GM19468 (cell line): ENCODE measurements at regions not wholly inside any gene's neighbourhood (a gene's known extent, or its start where the extent isn't known, plus 50 kb on each side); places are given as distances from the start of the nearest gene placed in this dataset.

ENCODE experiments used
- ATAC-seq: cut with Tn5 transposase; IDR thresholded peaks from one replicate; pipeline ENCODE4 v1.9.1; 2021; ENCODE audit warnings: mild to moderate bottlenecking, moderate library complexity, moderate number of reproducible peaks; ENCODE audit not compliant: unreplicated experiment; ENCODE audit errors: extremely low read depth

DNA sequence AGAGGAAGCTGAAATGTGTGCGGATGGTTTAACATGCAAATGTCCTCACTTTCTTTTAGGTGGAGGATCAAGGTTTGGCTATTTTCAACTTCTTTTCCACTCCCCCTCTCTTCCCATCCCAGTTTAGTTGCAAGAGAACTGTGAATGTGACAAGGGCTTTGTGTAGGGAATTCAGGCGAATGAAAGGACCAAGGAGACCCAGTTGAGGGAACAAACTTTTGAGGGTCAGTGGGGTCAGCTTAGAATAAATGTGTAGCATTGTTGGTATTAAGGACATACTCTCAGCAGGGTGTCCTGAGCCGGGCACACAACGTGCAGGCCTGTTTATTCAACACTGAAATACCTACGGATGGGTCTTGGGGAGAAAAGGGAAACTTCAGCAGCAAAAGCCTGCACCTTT is 346.0 kb downstream of the PMP22 start:
- no peak for ATAC-seq

DNA sequence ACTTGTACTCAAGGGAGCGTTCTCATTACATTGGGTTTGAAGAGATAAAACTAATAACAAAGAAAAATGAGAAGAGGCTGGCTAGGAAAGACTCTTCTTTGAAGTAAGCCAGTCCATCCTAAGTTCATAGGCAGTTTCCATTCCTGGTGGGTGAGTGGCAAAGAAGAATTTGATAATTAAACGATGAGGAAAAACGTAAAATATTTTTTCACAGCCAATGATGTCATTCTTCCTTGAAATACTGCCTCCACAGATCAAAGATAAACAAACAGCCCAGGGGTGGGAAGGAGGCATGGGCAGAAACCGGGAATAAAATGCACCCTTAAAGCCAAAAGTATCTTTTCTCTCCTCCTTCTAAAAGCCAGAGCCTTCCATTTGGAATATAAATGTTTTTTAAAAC is 346.6 kb downstream of the PMP22 start:
- ATAC-seq = no peak

DNA sequence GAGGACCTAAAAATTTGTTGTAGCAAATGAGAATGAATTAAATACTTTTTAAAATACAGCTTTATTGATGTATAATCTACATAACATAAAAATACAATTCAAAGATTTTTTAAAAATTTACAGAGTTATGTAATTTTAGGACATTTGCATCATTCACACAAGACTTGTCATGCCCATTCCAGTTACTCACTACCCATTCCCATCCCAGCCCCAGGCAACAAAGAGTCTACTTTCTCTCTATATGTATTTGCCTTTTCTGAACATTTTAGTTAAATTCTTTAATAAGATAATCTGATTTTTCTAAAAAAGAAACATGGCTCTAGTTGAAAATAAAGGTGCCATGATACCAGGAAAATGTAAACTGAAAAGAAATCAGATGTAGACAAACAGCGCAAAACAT is 354.2 kb downstream of the PMP22 start:
- no peak for ATAC-seq

DNA sequence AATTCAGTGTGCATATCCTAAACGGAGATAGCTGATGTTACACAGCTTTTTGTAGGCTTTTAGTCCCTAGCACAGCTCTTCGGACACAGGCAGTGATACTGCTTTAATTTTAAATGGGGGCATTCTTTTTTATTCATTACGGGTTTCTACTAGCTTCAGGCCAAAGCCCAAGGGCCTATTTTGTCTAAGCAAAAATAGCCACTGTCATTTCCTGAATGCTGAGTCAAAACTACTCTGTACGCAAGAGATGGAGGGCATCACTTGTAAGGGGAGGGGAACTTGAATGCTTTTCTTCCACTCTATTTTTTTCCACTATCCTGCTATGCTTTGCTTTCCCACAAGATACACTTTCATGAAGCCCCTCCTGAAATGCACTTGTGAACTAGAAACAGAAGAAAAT is 360.7 kb downstream of the PMP22 start:
- ATAC-seq = no peak

DNA sequence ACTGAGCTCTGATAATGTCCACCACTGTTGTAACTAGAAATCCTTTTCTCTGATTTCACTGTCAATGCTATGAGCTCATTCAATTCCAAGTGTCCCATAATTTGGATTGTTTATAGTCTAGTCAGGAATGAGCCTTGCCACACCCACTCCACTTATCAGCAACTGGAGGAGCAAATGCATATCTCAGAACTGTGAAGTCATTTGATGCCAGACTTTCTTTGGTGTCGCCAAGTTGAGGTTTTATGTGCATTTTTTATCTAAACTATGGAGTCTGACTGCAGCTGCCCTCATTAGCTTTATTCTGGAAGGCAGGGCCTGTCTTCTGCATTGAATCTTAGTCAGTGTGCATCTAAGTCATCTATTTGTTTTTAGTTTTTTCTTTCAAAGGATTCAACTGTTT is 361.3 kb downstream of the PMP22 start:
- ATAC-seq = no peak

DNA sequence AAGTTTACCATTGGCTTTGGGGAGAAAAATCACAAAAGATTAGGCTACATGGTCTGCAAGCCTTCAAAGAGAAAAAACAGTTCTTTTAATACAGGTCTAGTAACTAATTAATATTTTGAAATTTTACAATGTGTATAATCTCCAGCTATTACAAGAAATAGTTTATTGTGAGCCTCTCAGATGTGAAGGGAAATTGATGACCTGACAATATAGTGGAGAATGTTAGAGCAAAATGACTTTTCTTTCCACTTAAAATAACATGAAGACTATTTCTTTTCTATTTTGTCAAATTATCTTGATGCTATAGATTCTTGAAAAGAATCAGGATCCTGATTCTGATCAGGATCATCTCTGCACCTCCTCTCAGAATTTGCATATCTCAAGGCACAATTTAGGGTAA is 362.3 kb downstream of the PMP22 start:
- no peak for ATAC-seq

DNA sequence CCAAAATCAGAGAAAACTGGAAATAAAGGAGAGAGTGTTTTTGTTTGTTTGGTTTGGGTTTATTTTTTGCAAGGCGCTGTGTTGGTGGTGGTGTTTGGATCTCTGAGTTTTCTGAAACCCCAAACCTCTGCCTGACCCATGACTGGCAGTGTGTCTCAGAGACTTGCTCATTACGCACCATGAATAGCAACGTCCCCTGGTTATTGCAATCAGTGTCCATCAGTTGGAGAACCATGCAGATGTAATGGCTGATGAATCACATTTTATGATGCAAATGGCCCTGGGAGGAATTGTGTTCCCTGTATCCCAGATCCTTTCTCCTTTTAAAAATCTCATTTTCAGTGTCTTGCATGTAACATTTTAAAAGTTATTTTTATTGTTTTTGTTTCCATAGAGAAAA is 362.8 kb downstream of the PMP22 start:
- ATAC-seq = no peak

DNA sequence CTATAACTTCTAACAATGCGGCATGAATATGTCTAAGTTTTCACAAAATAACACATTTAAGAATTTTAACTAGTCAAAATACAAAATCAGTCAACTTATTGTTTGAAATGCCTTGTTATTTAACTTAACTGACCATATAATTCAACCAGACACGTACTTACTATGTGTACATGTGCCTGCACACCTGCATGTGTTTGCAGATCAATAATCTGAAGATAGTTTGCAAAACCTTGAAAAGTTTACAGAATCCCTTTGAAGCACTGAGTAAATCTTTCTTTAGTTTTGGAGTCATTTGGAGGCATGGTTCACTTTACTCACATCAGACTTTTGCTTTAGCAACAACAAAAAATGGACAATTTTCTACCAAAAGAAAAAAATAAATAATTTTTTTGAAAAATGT is 363.8 kb downstream of the PMP22 start:
- ATAC-seq = no peak

DNA sequence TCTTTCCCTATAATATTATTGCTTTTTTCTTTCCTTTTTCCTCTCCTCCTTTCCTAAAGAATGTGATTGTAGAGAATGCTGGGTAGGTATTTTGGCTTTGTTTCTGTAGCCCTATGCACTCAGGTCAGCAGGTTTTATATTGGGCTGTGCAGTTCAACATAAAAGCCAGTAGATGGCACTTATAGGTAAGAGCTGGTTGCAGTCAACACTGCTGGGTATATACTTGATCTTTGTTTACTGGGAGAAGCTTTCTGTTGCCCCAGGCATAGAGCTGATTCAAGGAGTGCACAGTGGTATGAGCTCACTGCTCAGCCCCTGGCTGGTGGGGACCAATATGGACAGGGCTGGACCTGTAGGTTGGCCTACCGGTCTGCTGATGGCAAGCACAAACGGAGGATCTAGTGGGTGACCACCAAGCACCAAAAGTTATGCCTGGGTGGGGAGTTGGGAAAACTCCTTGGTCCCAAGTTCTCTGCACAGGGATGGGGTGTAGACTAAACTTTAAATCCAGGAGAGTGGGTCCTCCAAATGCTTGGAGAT is 378.9 kb downstream of the PMP22 start:
- no peak for ATAC-seq

DNA sequence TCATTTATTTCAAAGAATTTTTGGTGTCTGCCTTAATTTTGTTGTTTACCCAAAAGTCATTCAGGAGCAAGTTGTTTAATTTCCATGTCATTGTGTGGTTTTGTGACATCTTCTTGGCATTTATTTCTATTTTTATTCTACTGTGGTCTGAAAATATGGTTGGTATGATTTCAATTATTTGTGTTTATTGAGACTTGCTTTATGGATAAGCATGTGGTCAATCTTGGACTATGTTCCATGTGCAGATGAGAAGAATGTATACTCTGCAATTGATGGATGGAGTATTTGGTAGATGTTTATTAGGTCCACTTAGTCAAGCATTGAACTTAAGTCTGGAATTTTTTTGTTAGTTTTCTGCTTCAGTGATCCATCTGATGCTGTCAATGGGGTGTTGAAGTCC is 383.0 kb downstream of the PMP22 start:
- ATAC-seq = no peak

DNA sequence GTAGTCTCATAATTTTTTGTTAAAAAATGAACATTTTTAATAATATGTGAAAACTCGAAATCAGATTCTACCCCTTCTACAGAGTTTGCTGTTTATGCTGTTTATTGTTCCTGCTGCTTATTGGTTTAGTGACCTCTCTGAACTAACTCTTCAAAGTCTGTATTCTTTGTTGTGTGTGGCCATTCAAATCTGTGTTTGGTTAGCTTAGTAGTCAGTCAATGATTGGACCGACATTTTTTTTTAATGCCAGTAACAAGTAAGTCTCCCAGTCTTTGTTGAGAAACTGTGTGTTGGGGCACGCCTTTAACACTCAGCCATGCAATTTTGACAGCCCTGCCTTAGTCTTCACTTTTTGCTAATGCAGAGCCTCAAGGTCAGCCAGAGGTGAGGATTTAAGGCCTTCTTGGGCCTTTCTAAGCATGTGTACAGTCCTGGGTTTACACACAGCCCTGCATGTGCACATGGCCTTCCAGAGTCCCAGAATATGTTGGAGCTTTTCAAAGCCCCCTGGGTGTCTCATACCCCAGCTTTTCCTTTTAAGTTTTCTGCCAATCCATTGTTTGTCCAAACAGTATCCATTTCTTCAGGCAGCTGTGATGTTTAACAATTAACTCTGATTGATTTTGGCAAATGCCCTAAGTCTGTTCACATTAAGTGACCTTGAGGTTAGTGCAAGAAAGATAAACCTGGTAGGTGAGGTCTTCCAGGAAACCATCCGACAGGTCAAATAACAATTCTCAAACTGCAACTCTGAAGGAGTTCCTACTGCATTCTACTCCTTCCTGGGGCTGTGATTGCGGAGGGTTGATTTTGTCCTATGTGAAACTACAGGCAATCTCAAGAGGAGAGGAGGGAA is 389.3 kb downstream of the PMP22 start:
- ATAC-seq = no peak

DNA sequence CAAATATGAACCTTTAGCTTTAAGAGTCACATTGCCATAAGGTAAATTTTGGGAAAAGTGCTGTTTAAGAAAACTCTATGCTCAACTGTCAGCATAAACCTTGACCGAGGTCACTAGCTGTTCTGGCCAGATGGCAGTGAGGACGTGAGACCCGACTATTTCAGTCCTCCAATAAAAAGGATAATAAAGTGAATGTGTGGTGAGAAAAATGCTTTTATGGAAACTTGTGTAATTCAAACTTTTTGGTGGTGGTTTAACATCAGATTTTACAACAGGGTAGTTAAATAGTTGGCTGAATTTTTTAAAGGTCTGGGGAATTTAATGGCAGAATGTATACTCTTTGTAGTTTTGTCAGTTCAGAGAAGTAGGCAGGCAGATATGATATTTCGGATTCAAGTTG is 391.1 kb downstream of the PMP22 start:
- no peak for ATAC-seq

DNA sequence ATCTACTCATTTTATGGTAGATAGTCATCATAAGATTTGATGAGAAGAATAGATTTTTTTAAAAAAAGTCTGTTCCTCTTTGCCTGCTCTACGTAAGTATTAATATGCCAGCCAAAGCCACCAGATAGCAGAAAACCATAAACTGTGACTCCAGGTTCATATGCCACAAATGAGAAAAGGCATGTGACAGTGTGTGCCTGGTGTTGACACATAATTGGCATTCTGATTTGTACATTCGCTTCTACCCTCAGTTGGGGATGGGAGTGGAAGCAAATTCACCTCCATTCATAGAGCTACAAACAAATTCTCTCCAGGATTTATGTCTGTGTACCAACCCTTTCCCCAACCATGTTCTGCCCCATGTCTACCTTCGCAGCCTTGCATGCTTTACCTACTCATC is 391.6 kb downstream of the PMP22 start:
- ATAC-seq = no peak

DNA sequence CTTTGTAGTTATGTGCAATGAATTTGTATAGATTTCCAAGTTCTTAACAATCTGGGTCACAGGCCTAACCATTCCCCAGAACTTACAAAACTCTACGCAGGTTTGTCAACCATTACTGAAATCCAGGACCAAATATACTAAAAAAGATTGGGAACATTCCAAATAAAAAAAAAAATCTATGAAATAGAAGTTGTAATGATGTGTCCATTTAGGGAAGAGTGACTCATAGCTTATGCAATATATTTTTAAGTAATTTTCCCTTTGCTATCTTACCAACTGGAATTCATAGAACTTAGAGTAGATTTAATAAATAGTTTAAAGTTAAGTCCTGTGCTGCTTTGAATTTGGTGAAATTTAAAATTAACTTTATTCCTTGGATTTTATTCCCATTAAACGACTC is 393.2 kb downstream of the PMP22 start:
- ATAC-seq = no peak

DNA sequence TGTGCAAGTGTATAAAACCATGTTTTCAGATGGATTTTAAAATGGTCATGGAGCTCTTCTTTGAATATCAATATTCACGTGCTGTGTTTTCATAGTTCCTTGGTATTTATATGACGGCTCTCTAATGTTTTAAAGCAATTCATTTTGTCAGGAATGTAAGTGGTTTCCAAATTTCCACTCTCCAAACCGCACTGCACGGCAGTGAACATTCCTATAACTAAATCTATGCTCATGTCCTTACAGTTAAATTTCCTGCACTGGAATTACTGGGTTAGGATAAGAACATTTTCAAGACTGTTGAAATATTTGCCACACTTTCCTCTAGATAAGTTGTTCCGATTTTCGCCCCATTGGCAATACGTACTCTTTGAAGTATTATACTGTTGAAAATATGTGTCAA is 398.9 kb downstream of the PMP22 start:
- no peak for ATAC-seq

DNA sequence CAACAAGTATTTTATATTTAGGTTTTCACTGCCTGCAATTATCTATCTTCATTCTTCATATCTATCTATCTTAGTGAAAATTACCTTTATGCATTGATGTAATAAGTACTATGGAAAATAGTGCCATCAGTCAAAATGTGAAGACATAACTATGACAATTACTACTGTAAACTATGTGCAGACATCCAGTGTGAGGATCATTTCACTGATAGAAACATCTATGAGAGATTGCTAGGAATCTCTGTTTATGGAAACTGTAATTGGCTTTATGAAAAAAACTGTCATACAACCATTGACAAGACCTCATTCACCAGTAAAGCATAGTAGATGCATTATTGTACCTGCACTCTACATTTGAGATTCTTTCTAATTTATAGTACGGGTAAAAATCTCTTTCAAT is 401.0 kb downstream of the PMP22 start:
- ATAC-seq = no peak

DNA sequence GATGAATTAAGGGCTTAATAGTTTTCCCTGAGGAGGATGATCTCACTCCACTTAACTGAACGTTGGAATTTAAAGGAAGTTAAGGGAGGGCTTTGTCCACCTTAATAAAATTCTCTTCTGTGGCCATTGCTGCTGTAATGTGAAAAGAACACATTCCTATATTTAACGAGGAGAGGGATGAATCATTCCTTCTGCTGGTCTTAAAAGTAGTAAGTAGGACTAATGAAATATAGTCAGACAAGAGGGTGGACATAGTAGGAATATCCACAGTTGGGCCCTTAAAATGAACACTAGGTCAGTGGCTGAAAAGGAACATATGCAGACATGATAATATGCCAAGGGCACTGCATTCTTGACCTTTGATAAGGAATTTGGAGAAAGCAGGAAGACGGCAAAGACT is 405.6 kb downstream of the PMP22 start:
- no peak for ATAC-seq

DNA sequence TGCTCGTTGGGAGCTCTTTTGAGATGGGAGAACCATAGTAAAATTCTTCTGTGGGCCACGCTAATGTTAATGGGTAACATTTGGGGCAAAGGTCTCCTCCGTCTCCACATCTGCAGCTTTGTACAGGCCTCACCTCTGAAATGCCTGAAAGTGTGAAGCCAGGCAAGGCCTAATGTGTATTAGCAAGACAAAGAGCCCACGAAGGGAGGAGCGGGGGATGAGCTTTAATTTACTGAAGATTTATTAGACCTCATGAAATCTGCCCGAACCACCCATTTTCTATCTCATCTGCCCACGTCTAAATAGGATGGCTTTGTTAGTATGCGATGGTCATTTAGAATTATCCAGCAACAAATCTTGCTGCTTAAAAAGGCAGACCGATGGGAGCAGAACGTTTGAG is 408.9 kb downstream of the PMP22 start:
- ATAC-seq = no peak

DNA sequence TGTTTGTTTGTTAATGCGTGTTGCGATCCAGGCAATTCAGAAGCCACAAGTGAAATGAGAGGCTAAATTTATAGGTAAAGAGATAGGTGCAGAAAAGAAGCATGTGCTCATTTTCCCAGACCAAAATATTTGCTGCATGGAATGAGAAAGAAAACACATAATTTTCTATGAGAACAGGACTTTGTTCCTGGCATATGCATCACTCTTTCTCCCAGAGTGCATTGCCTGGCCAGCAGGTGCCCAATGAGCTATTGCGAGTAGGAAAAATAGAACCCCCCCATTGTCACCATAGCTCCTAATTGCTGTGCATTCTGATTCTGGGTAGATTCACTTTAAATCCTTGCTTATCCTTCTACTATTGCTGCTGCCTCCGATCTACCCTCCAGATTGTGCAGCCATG is 410.4 kb downstream of the PMP22 start:
- ATAC-seq = no peak

DNA sequence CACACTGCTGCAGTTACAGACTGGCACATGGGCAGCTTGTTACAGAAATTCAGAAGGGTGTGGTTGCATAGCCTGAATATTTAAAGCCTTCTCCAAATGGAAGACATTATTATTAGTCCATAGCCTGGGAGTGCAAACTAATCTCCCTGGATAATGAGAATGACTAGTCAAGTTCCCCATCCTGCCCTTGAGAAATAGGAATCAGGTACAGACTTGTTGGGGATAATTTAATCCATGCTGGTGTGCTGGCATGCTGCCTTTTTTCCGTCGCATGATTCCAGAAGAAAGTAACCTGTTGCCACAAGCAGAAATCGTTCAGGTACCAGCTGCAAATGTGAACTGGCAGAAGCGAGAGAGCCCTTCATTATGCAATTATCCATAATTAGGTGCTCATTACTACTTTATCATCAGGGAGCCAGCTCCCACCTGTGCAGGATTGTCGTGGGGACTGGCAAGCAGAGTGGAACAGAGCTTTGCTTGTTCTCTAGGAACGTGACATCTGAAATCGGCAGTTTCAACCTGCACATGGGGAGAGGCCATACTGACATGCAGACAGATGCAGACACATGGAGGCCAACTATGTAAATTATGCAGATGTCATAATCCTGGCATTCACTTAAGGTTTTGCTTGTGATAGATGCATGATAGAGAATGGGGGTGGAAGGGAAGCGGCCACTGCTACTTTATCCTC is 419.4 kb downstream of the PMP22 start:
- ATAC-seq = no peak

DNA sequence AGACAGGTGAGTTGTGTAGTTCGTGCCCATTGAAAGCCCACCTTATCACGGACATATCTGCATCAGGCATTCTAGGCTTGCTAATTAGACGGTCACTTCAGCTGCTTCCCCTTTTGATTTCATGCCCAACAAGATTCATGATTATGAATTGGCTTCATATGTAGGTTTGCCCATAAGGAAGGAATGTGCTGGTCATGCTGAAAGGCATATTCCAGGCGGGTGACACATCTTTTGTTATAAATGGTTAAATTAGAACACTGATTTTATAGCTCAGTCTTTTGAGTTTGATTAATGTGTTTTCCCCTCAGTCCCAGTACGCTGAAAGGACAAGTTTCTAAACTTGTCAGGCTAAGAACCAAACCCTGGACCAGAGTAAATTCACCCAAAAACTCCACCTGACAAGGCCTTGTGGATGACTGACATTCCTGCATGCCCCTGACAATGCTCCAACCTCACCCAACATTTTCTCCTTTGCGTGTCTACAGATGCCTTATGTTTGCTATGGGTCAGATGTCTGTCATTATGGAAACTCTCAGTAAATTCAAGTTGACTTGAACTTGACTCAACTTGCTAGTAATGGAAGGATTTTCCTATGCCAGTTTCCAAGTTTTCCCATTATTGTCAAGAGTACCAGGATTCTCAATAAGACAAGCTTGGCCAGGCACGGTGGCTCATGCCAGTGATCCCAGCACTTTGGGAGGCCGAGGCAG is 421.9 kb downstream of the PMP22 start:
- no peak for ATAC-seq
